Right atrium auricular region (tissue), 2 donors: ENCODE measurements at regions not wholly inside any gene's neighbourhood (a gene's known extent, or its start where the extent isn't known, plus 50 kb on each side); places are given as distances from the start of the nearest gene placed in this dataset.

Experiments
- DNase-seq: peaks from one replicate; pipeline ENCODE4 v3.0.0-alpha.2; 2019; ENCODE audit warnings: low spot score
- H3K27ac ChIP-seq, 2 donors: fragments of 200-600 bp; sonication (generic); 1 replicate in 1 of 2; 2 replicates in 1 of 2; pipeline ENCODE4 v1.5.1; 2016 to 2019
- H3K27me3 ChIP-seq, 2 donors: fragments of 200-600 bp; sonication (generic); one replicate each; pipeline versions ENCODE4 v1.5.1 to v1.6.0; 2017 to 2019
- H3K36me3 ChIP-seq: fragments of 200-600 bp; sonication (generic); one replicate; pipeline ENCODE4 v1.5.1; 2016
- H3K4me1 ChIP-seq, 2 donors: fragments of 200-600 bp; sonication (generic); one replicate each; pipeline versions ENCODE4 v1.5.1 to v1.6.0; 2017 to 2019
- H3K4me3 ChIP-seq, 2 donors: fragments of 200-600 bp; sonication (generic); 1 replicate in 1 of 2; 2 replicates in 1 of 2; pipeline ENCODE4 v1.5.1; 2017 to 2019; ENCODE audit warnings: mild to moderate bottlenecking in 1 of 2, moderate library complexity in 1 of 2
- H3K9me3 ChIP-seq, 2 donors: fragments of 200-600 bp; sonication (generic); one replicate each; pipeline ENCODE4 v1.5.1; 2019
- CTCF ChIP-seq, 2 donors: fragments of 200-600 bp; sonication (generic); IDR thresholded peaks; one replicate each; pipeline ENCODE4 v1.5.1; 2019; ENCODE audit warnings: antibody characterized with exemption in 2 of 2

GRCh38 chr9:96048104-96048955 lies 172.8 kb downstream of the ERCC6L2 start:
- Histone ChIP-seq H3K36me3 (no peaks in the 10 kb centered on the region), H3K27me3 (no peaks in the 10 kb centered on the region), H3K4me1 (peaks cover 0 to 8% of the 10 kb centered on the region in 2 donors), H3K4me3 (peak overlapping the region in 1 of 2 donors; percentile 14), H3K27ac (peak overlapping the region; percentile 46 to 61), H3K9me3 (no peaks in the 10 kb centered on the region)
- DNase-seq: no peak
- TF ChIP-seq CTCF (IDR thresholded peaks at IDR 0.05): no peak

GRCh38 chr9:96047741-96048103 lies 172.2 kb downstream of the ERCC6L2 start:
- Histone ChIP-seq H3K4me3 (no peak overlapping the region), H3K27me3 (no peaks in the 10 kb centered on the region), H3K27ac (no peak overlapping the region), H3K4me1 (peaks cover 0 to 8% of the 10 kb centered on the region in 2 donors), H3K36me3 (no peaks in the 10 kb centered on the region), H3K9me3 (no peaks in the 10 kb centered on the region)
- TF ChIP-seq CTCF (IDR thresholded peaks at IDR 0.05): no peak
- DNase-seq: no peak

DNA sequence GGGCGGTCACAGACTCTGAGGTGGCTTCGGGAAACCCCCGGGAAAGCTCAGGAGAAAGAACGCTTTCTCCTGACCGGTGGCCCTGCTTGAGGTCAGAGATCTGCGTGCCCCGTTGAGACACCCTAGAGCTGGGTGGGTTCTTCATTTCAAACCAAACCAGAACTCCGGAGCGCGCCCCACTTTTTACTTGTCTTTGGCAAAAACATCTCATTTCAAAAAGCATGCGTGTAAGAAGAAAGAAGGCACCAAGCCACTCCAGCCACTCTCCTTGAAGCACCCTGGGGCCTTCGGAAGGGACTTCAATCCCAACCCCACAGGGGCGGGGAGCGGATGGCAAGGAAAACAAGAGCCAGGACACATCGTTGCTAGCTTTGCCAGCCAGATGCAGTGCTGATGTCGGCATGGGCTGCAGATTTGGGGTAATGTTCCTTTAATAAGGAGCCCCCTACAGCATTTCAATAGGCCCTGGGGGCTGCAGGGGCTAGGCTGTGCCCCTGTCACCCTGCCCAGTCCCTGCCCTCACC lies 171.7 kb downstream of the ERCC6L2 start:
- no peaks in the 10 kb centered on the region for H3K9me3 ChIP-seq
- TF ChIP-seq CTCF (IDR thresholded peaks at IDR 0.05): no peak
- H3K4me3 ChIP-seq: no peak overlapping the region
- H3K27ac ChIP-seq: no peak overlapping the region
- H3K36me3 ChIP-seq: no peaks in the 10 kb centered on the region
- no peaks in the 10 kb centered on the region for H3K27me3 ChIP-seq
- DNase-seq: no peak
- H3K4me1 ChIP-seq: peaks cover 0 to 8% of the 10 kb centered on the region in 2 donors

GRCh38 chr9:96045811-96046210 lies 170.3 kb downstream of the ERCC6L2 start:
- Histone ChIP-seq H3K27ac (no peak overlapping the region), H3K27me3 (no peaks in the 10 kb centered on the region), H3K4me1 (peaks cover 0 to 8% of the 10 kb centered on the region in 2 donors), H3K36me3 (no peaks in the 10 kb centered on the region), H3K4me3 (no peak overlapping the region), H3K9me3 (no peaks in the 10 kb centered on the region)
- no peak for TF ChIP-seq CTCF (IDR thresholded peaks at IDR 0.05)
- DNase-seq: no peak

- Histone ChIP-seq H3K4me1 (peaks cover 0 to 8% of the 10 kb centered on the region in 2 donors), H3K36me3 (no peaks in the 10 kb centered on the region), H3K9me3 (no peaks in the 10 kb centered on the region), H3K4me3 (no peak overlapping the region), H3K27me3 (no peaks in the 10 kb centered on the region), H3K27ac (no peak overlapping the region)
- DNase-seq: no peak
- TF ChIP-seq CTCF (IDR thresholded peaks at IDR 0.05): no peak
Observed at GRCh38 chr9:96044401-96044800, 168.9 kb downstream of the ERCC6L2 start.
